A673 (cell line): ENCODE measurements at regions not wholly inside any gene's neighbourhood (a gene's known extent, or its start where the extent isn't known, plus 50 kb on each side); places are given as distances from the start of the nearest gene placed in this dataset.

Source experiments
- BruUV-seq: library from RNA; stranded (reverse); fragments of 400-500 nt; replicated peaks from 2 replicates; lab custom pipeline; 2021; lab: Mats Ljungman, UMichigan
- CTCF ChIA-PET: fragments of 300-600 bp; sonication (Branson Sonifier 250); formaldehyde crosslinking; loops from one replicate; lab custom pipeline; 2022; ENCODE audit warnings: antibody characterized with exemption; lab: Charles Lee
- POLR2A ChIA-PET: fragments of 300-600 bp; sonication (Branson Sonifier 250); formaldehyde crosslinking; loops from one replicate; lab custom pipeline; 2022; ENCODE audit warnings: antibody characterized with exemption; ENCODE audit not compliant: low non-redundant PET; lab: Charles Lee
- DNase-seq: peaks from one replicate; pipeline ENCODE4 v3.0.0-alpha.2; 2015; ENCODE audit warnings: low spot score
- H3K27ac ChIP-seq: fragments of 200-600 bp; sonication (generic); 2 replicates; pipeline ENCODE4 v1.5.1; 2016; ENCODE audit warnings: mixed run types, low read depth, mild to moderate bottlenecking, mixed read lengths, antibody characterized with exemption, low read length; ENCODE audit not compliant: poor library complexity, severe bottlenecking
- H3K27me3 ChIP-seq: fragments of 200-600 bp; sonication (generic); replicated peaks from 2 replicates; pipeline ENCODE4 v1.6.1; 2017; ENCODE audit warnings: mixed run types, low read depth, mild to moderate bottlenecking, mixed read lengths, antibody characterized with exemption, low read length; ENCODE audit not compliant: insufficient read depth, poor library complexity
- H3K36me3 ChIP-seq: fragments of 200-600 bp; sonication (generic); 2 replicates; pipeline ENCODE4 v1.6.1; 2016; ENCODE audit warnings: mixed run types, mild to moderate bottlenecking, mixed read lengths, antibody characterized with exemption, low read length; ENCODE audit not compliant: insufficient read depth, poor library complexity, severe bottlenecking
- H3K4me1 ChIP-seq: fragments of 200-600 bp; sonication (generic); 2 replicates; pipeline ENCODE4 v1.6.1; 2017; ENCODE audit warnings: mixed run types, mild to moderate bottlenecking, mixed read lengths, antibody characterized with exemption, low read length; ENCODE audit not compliant: insufficient read depth, poor library complexity, severe bottlenecking
- H3K4me3 ChIP-seq: fragments of 200-600 bp; sonication (generic); 2 replicates; pipeline ENCODE4 v1.5.1; 2016; ENCODE audit warnings: low read depth, mixed run types, mild to moderate bottlenecking, mixed read lengths, low read length; ENCODE audit not compliant: poor library complexity, severe bottlenecking
- H3K9me3 ChIP-seq: fragments of 200-600 bp; sonication (generic); 2 replicates; pipeline ENCODE4 v1.6.1; 2016; ENCODE audit warnings: mixed run types, low read depth, mild to moderate bottlenecking, mixed read lengths, antibody characterized with exemption, low read length; ENCODE audit not compliant: poor library complexity, severe bottlenecking
- CTCF ChIP-seq: fragments of 300-800, 200-600 bp; sonication (generic); conservative IDR thresholded peaks from 2 replicates; pipeline ENCODE4 v1.5.1; 2017; ENCODE audit warnings: low read depth, mild to moderate bottlenecking, antibody characterized with exemption, low read length, moderate library complexity, mixed read lengths
- EZH2 ChIP-seq: fragments of 200-600 bp; sonication (generic); IDR thresholded peaks from 2 replicates; pipeline ENCODE4 v1.6.1; 2017; ENCODE audit warnings: borderline replicate concordance, low read depth, mild to moderate bottlenecking, mixed read lengths, antibody characterized with exemption, low read length; ENCODE audit not compliant: poor library complexity, severe bottlenecking
- intact Hi-C: fragments of 100-400 bp; cut with micrococcal nuclease; formaldehyde crosslinking; loops from one replicate; pipeline ENCODE4 v1.10.0; 2022; ENCODE audit not compliant: unreplicated experiment

GRCh38 chr1:226498640-226499008 lies 49.9 kb upstream of the STUM start:
- BruUV-seq: no TSS peak
- no peaks in the 10 kb centered on the region for H3K27me3 ChIP-seq
- no peaks in the 10 kb centered on the region for H3K9me3 ChIP-seq
- H3K27ac ChIP-seq: no peak overlapping the region
- DNase-seq: no peak
- no peaks in the 10 kb centered on the region for H3K36me3 ChIP-seq
- peaks cover 6% of the 10 kb centered on the region for H3K4me1 ChIP-seq
- ChIA-PET CTCF (no interaction called here), POLR2A (no interaction called here)
- intact Hi-C loops: no loop called here
- H3K4me3 ChIP-seq: no peak overlapping the region
- TF ChIP-seq EZH2 (no peak), CTCF (no peak)
